EH (cell line): ENCODE measurements at regions not wholly inside any gene's neighbourhood (a gene's known extent, or its start where the extent isn't known, plus 50 kb on each side); places are given as distances from the start of the nearest gene placed in this dataset.
"Not testable (repeated sequence)": the region's sequence is repeated elsewhere in the genome, so short reads cannot be mapped to it uniquely, and the experiment has no call there.

Source experiments
- DNase-seq: peaks from one replicate; pipeline ENCODE4 v3.0.0-alpha.2; 2015; ENCODE audit warnings: low read depth

GRCh38 chr3:16075647-16076046 lies 98.8 kb upstream of the GALNT15 start:
- DNase-seq: no peak

DNA sequence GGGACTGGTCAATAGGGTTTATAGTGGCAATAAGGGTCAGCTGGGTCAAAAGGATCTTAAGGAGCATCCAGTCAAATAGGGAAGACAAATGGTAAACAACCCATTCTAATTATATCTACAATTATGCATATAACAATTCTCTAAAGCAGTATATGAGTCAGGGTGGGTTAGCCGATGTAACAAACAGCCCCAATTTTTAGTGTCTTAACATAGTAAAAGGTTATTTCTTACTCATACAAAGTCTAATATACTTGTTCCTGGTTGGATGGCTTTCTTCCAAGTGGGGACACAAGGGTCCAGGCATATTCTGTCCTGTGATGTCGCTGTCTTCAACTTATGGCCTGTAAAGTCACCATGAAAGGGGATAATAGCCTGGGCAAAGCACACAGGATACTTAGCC lies 97.9 kb upstream of the GALNT15 start:
- DNase-seq: no peak

GRCh38 chr3:16077146-16077545 lies 97.3 kb upstream of the GALNT15 start:
- not testable (repeated sequence) for DNase-seq

- DNase-seq: peak; percentile 92
Measured at GRCh38 chr3:16077681-16078080, 96.8 kb upstream of the GALNT15 start.

DNA sequence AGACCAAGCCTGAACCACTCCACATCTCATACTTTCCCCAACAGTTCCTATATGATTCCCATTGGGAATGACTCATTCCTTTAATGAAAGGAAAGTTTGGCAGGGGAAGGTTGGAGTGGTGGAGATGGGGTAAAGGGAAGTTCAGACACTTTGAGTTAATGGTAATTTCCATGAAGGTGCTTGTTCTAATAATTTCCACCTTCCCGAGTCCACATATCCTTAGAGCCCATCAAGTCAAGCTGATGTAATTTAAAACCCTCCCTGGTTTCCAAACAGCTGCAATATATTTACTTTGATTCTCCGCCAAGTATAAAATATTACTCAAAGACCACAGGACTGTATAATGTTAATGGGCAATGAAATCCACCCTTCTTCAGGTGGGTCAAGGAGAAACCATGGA lies 95.0 kb upstream of the GALNT15 start:
- peak; percentile 64 for DNase-seq

- no peak for DNase-seq
Measured at GRCh38 chr3:16081661-16082060, 92.8 kb upstream of the GALNT15 start.

- DNase-seq: peak; percentile 88
Measured at GRCh38 chr3:16084887-16085286, 89.6 kb upstream of the GALNT15 start.

- DNase-seq: no peak
Measured at GRCh38 chr3:16085410-16085809, 89.1 kb upstream of the GALNT15 start.

DNA sequence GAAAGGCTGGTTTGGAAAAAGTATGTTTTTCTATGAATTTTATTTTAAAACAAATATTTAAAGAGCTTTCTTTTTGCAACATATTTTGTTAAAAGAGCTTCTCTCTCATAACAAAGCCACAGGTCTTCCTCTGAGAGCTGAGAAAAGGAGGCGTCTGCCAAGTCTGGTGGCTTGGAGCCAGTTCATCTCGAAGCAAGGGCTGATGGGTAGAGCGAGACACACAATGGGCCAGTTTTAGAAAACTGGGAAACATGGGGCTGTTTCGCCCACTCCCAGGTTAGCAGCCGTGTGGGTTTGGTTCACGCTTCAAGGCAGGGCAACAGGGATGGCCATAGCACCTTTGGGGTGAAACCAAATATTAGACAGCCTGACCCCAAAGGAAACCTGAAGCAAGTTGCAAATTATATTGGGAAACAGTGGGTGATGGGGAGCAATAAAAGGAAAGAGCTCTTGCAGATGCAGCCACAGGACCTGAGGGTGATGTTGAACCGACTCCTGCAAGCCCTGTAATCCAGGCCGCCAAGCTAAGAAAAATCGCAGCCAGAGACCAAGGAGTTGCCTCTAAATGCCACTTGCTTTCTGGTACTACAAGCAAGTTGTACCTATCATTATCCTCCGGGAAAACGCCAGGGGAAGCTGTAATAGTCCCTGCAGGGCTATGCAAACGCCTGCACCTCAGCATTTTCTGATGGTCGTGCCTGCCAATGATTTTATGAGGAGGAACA lies 88.4 kb upstream of the GALNT15 start:
- no peak for DNase-seq

- DNase-seq: no peak
Measured at GRCh38 chr3:16086690-16087089, 87.8 kb upstream of the GALNT15 start.

DNA sequence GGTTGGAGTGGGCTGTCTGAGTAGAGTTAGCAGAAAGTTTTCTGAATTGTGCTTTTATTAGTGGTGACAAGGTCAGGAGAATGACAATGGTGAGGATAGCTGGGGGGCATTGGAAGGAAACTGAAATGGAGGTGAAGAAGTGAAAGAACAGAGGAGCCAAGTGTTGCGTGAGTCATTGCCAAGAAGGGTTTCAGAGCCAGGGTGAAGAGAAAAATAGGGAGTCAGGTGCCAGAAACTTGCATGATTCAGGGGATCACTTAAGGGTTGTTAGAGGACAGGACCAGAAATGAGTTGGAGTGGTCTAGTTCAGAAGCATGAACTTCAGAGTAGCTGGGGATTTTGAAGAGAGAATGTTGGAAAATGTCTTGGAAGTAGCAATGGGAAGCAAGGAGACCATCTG lies 86.0 kb upstream of the GALNT15 start:
- no peak for DNase-seq

DNA sequence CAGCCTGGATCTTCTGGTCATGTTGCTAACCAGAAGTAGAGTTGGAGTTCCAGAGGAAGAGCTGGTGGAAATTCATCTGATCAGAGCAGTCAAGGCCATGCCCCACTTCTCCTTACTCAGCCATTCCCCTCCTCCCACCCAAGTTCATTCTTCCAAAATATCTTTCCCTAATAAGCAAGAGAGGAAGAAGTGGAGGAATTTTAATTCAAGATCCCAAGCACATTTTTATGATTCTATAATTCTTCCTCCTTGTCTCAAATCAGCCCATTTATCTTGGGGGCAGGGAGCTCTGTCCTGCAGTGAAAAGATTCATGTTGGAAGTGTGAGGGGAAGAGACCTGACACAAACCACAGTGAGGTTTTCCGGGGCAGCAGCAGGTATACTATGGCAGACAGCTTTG lies 85.0 kb upstream of the GALNT15 start:
- DNase-seq: peak; percentile 71

- DNase-seq: peak; percentile 99
Measured at GRCh38 chr3:16090024-16090423, 84.5 kb upstream of the GALNT15 start.

DNA sequence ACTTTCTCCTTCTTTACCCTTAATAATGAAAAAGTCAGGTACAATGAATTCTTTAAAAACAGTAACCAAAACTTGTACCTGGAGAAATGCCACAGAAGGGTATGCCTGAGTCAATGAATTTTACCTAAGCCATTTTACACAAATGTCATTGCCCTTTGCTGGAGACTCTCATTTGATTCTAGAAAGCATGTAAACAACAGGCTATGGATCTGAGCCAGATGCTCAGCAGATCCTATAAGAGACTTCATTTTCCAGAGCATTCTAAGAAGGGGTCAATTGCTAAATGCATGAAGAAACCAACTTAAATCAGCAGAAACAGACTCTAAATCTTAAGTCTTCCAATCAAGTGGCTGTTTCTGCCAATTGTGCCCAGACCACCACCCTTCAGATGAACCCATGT lies 83.8 kb upstream of the GALNT15 start:
- no peak for DNase-seq

GRCh38 chr3:16092923-16093322 lies 81.6 kb upstream of the GALNT15 start:
- no peak for DNase-seq

- DNase-seq: no peak
Measured at GRCh38 chr3:16101295-16102186, 72.9 kb upstream of the GALNT15 start.

DNA sequence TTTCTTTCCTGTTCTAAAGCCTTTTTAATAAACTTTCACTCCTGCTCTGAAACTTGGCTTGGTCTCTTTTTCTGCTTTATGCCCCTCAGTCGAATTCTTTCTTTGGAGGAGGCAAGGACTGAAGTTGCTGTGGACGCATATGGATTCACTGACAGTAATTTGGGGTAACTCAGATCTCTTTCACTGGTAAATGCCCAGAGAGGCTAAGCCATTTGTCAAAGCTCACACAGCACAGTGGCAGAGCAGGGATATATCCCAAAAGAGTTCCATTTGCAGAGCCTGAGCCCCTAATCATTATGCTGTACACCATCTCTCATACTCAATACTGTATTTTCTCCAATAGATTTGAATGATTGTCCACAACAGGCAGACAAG lies 72.3 kb upstream of the GALNT15 start:
- DNase-seq: no peak

GRCh38 chr3:16102905-16103364 lies 71.5 kb upstream of the GALNT15 start:
- DNase-seq: peak; percentile 96

- DNase-seq: peak; percentile 98
Measured at GRCh38 chr3:16103472-16103871, 71.0 kb upstream of the GALNT15 start.

GRCh38 chr3:16104156-16104555 lies 70.3 kb upstream of the GALNT15 start:
- DNase-seq: peak; percentile 75

GRCh38 chr3:16106050-16106449 lies 68.4 kb upstream of the GALNT15 start:
- DNase-seq: no peak

- DNase-seq: no peak
Measured at GRCh38 chr3:16108424-16108823, 66.1 kb upstream of the GALNT15 start.

DNA sequence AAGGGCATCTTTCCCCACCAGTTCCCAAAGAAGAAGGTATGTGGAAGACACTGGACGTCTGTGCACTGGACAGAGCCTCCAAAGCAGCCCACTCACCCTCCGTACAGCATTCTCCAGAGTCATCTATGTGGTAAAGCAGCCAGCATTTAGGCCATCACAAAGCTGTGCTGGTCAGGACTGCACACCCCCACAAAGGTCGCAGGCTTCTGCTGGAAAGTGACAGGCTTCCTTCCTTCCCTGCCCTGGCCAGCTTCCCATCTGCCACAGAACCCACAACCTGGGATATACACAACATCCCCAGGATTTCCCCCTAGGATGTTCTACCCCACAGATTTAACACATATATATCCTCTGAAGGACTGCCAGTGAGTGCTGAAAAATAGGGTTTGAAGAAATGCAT lies 64.6 kb upstream of the GALNT15 start:
- DNase-seq: no peak
